CD1c-positive myeloid dendritic cell (primary cell): ENCODE measurements at regions not wholly inside any gene's neighbourhood (a gene's known extent, or its start where the extent isn't known, plus 50 kb on each side); places are given as distances from the start of the nearest gene placed in this dataset.

Experiments used
- DNase-seq: peaks from one replicate; pipeline ENCODE4 v3.0.0-alpha.2; 2016; ENCODE audit errors: extremely low spot score

DNA sequence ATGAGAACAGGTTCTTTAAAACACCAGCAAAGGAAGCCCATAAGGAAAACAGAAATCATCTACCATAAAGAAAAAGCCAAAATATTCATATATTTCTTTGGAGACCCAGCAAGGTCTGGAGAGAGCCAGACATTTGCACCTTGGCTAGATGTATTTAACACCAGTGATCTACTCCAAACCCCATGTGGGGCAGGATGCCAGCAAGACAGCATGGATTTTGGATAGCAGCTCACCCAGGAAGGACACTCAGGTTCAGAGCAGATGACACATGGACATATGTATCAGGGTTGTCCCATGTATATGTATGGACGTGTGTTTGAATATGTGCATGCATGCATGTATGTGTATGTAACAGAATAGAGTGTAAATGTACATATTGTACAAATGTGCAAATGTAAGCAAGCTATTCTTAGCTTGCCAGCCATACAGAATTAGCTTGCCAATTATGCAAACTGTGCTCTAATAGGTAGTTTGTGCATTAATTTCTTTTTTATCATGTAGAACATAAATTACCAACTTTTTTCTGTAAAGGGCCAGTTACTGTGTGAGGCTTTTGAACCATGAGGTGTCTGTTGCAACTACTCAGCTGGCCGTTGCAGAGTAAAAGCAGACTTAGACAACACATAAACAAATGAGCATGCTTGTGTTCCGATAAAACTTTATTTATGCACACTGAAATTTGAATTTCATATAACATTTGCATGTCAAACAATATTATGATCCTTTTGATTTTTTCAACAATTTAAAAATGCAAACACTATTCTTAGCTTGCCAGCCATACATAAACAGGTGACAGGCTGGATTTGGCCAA is 73.5 kb upstream of the KAZN start:
- DNase-seq, result no peak

- DNase-seq, result no peak
Observed at GRCh38 chr1:14529475-14529874, 69.0 kb upstream of the KAZN start.

DNA sequence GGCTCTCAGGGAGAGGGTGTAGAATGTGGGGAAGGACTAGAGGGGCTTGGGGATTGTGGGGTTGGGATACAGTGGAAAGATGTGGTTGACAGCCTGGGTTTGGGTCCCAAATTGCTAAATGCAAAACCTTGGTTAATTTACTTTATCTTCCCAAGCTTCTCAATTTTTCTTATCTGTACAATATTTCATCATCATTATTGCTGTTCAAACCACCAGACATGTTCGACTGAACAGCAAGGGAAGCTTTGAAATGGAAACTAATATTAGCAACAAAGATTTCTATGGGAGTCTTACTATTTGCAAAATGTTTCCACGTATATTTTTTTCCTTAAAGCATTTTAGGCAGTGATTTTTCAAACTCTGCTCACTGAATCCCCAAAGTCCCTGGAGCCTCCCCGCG is 67.0 kb upstream of the KAZN start:
- DNase-seq, result no peak

DNA sequence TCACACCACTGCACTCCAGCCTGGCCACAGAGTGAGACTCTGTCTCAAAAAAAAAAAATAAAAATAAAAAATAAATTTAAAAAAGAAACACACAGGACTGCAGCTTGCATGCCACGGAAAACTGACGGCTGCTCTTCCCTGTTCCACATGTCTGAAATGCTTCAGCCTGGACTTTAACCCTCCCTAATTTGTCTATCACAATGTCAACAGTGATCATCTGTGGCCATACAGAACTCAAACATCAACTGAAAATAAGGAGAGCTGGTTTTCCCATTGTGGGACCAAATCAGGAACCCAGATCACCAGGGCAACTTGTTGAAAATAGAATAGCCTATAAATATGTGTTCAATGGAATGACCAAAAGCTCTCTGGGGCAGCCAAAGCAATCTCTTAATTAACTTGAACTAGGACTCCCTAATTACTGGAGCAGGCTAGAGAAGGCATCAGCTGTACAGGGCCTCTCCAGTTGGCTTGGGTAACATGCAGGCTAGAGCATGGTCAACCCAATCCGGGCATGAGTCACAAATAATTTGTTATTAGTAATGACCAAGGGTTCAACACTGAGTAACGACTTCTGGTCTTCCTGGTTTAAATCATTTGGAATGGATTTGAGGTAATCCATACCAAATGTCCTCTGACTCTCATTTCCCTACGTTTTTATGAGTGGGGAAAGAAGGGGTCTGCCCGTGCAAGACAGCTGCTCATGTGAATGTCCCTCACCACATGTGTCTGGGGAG is 62.7 kb upstream of the KAZN start:
- no peak for DNase-seq

DNA sequence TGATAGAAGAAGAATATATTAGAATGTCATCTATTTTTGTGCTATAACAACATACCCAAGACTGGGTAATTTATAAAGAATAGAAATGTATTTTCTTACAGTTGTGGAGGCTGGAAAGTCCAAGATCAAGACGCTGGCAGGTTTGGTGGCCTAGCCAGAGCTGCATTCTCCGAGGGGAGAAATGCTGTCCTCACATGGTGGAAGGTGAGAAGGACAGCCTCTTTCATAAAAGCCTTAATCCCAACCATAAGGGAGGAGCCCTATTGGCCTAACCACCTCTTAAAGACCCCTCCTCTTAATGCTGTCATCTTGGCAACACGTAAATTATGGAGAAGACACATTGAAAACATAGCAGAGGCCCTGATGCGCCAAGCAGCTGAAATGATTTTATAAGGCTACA is 60.1 kb upstream of the KAZN start:
- DNase-seq, result no peak

- DNase-seq, result no peak
Observed at GRCh38 chr1:14539309-14539708, 59.2 kb upstream of the KAZN start.

DNA sequence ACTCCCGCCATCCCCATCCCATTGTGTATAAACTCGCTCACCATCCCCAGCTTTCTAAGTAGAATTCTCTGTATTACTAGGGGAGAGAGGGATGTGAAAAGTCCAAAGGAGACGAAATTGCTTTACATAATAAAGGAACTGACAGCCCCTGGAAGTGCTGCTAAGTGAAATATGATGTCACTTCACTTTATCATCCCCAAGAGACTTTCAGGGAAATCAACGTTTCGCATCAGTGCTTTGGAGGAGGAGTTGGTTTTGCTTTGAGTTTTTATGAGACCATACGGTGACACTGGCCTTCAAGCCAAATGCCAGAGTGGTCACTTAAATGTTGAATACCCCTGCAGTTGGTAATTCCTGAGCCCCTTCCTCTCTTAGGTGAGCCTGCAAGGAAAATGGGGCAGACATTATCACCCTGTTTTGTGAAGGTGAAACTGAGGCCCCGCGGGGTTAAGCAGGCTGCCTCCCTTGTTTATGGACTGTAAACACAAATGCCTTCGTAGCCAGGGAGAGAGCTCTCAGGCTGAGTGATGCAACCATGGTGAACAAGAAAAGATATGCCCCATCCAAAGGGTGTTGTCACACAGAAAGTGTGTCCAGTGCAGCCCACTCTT is 58.4 kb upstream of the KAZN start:
- DNase-seq, result no peak

DNA sequence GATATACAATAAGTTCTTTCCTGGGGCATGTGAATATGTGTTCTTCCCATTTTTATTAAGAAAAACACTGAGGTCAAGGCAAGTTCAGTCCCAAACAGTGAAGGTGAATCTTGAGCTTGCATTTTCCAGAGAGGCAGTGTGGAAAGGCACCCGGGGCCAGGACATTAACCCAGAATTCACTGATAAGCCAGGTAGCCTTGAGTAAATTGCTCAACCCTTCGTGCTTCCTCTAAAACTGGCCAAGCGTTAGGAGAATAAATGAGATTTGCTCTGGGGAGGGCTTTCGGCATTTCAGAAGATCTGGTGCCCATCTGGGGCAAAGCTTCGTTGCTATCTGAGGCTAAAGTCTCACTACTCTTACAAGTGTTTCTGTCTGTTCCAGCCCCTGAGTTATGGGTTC is 57.1 kb upstream of the KAZN start:
- no peak for DNase-seq

- peak; percentile 30 for DNase-seq
Observed at GRCh38 chr1:14543191-14543840, 55.2 kb upstream of the KAZN start.

GRCh38 chr1:14544319-14544718 is 54.2 kb upstream of the KAZN start:
- no peak for DNase-seq

GRCh38 chr1:14545422-14546025 is 53.0 kb upstream of the KAZN start:
- DNase-seq, result no peak

- DNase-seq, result no peak
Observed at GRCh38 chr1:14546416-14546815, 52.1 kb upstream of the KAZN start.
